ENCODE measurements at regions not wholly inside any gene's neighbourhood (a gene's known extent, or its start where the extent isn't known, plus 50 kb on each side); places are given as distances from the start of the nearest gene placed in this dataset.

- no peak for TF ChIP-seq CTCF (IDR thresholded peaks at IDR 0.05; ENCODE audit: low read depth, low read length, poor library complexity, severe bottlenecking)
- TF ChIP-seq EZH2phosphoT487 (IDR thresholded peaks at IDR 0.05; ENCODE audit: borderline replicate concordance, low read length) = no peak
These were observed 238.4 kb downstream of the MEIS1 start for GRCh38 chr2:66673286-66673685.
